ENCODE measurements at regions not wholly inside any gene's neighbourhood (a gene's known extent, or its start where the extent isn't known, plus 50 kb on each side); places are given as distances from the start of the nearest gene placed in this dataset.

DNA sequence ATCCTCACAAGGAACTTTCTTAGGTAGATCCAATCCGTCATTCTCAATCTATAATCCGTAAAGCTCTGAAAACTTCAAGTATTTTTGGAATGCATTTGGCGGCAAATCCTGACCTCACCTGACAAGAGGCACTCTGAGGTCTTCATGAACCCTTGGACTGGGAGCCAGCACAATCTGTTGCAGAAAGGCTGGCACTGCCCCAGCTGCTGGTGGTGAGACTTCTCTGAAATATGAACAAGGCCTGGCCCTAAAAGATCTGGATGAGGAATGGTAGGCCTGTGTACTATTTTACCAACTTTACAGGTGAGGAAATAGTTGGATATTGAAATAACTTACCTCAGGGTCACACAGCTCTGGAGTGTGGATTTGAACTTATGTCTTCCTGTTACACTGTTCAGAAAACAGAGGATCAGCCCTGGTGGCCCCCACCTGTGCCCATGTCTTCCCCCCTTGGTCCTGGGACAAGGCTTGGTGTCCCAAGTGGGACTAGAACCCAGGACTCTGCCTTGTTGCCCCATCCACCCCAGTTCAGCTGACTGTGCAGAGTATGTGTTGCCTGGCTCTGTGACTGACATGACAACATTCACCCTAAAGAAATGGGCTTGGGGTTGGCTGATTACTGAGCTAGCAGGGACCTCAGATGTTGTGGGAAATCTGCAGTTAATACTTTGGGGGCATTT lies 471.4 kb downstream of the MN1 start:
- Mint-ChIP-seq H3K4me3 (ENCODE audit: unreplicated experiment) (no peak overlapping the region), H3K4me1 (ENCODE audit: insufficient read depth, unreplicated experiment) (peaks cover 5% of the 10 kb centered on the region), H3K9me3 (ENCODE audit: unreplicated experiment) (peaks cover under 1% of the 10 kb centered on the region), H3K27ac (ENCODE audit: low read depth, unreplicated experiment) (no peak overlapping the region), H3K27me3 (ENCODE audit: insufficient read depth, unreplicated experiment) (peaks cover 33% of the 10 kb centered on the region), H3K36me3 (ENCODE audit: insufficient read depth, unreplicated experiment) (no peaks in the 10 kb centered on the region)
- CTCF ChIA-PET: interaction anchor here (0.6 kb wide), 1 partner anchor 8 kb away, joined by 3 read pairs; no protein-coding TSS in a partner anchor
- POLR2A ChIA-PET: interaction anchor here (2.6 kb wide), 1 partner anchor 12 kb away, joined by 6 read pairs; no protein-coding TSS in a partner anchor
- TF ChIP-seq, protein P1, sequence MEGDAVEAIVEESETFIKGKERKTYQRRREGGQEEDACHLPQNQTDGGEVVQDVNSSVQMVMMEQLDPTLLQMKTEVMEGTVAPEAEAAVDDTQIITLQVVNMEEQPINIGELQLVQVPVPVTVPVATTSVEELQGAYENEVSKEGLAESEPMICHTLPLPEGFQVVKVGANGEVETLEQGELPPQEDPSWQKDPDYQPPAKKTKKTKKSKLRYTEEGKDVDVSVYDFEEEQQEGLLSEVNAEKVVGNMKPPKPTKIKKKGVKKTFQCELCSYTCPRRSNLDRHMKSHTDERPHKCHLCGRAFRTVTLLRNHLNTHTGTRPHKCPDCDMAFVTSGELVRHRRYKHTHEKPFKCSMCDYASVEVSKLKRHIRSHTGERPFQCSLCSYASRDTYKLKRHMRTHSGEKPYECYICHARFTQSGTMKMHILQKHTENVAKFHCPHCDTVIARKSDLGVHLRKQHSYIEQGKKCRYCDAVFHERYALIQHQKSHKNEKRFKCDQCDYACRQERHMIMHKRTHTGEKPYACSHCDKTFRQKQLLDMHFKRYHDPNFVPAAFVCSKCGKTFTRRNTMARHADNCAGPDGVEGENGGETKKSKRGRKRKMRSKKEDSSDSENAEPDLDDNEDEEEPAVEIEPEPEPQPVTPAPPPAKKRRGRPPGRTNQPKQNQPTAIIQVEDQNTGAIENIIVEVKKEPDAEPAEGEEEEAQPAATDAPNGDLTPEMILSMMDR (IDR thresholded peaks at IDR 0.05; ENCODE audit: unreplicated experiment): no peak
- no TSS peak for BruUV-seq (replicated peaks)
- DNase-seq (ENCODE audit: unreplicated experiment): no peak
- intact Hi-C loops (cut with micrococcal nuclease): loop anchor here (2.0 to 5.0 kb wide), 2 partner anchors 573 to 651 kb away; no protein-coding TSS in a partner anchor

DNA sequence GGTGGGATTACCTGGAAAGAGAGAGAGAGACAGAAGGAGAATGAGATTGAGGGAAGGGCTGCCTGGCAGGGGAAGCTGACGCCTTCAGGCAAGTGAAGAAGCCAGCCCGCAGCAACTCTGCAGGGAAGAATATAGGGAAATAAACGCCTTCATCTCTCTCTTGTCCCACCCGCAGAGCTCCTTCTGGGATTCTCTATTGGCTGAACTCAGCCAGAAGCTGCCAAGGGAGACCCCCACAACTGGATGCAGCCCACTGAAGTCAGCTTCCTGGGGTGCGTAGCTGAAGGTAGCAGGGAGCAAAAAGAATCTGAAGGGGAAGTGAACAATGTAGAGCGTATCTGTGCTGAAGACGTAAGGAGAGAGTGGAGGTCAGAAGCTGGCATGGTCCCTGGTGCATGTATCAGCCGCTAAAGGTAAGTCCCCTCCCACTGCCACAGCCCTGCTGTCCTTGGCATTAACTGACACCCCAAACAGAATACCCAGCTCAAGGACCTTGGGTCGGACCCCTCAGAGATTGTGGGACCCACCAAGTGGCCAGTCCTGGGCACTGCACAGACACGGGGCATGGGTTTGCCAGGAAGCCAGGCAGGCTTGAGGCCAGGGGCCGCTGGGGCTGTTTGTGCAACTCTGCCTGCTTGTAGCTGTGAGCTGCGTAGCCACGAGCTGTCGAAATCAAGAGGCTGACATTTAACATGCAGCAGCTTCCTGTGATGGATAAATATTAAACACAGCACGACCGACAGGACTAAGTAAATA lies 469.9 kb downstream of the MN1 start:
- no peaks in the 10 kb centered on the region for H3K9me3 Mint-ChIP-seq (ENCODE audit: unreplicated experiment)
- no peak overlapping the region for H3K4me3 Mint-ChIP-seq (ENCODE audit: unreplicated experiment)
- CTCF ChIA-PET: interaction anchor here (0.5 to 1.0 kb wide), 3 partner anchors 312 to 374 kb away, joined by 3 to 4 read pairs (median 3); no protein-coding TSS in a partner anchor
- TF ChIP-seq, protein P1 (IDR thresholded peaks at IDR 0.05; ENCODE audit: unreplicated experiment): no peak
- DNase-seq (ENCODE audit: unreplicated experiment): peak; percentile 39
- no peaks in the 10 kb centered on the region for H3K36me3 Mint-ChIP-seq (ENCODE audit: insufficient read depth, unreplicated experiment)
- POLR2A ChIA-PET: interaction anchor here (1.5 to 2.6 kb wide), 2 partner anchors 13 to 16 kb away, joined by 3 to 6 read pairs; no protein-coding TSS in a partner anchor
- no peak overlapping the region for H3K27ac Mint-ChIP-seq (ENCODE audit: low read depth, unreplicated experiment)
- intact Hi-C loops (cut with micrococcal nuclease): no loop called here
- no TSS peak for BruUV-seq (replicated peaks)
- peaks cover 25% of the 10 kb centered on the region for H3K27me3 Mint-ChIP-seq (ENCODE audit: insufficient read depth, unreplicated experiment)
- peaks cover 5% of the 10 kb centered on the region for H3K4me1 Mint-ChIP-seq (ENCODE audit: insufficient read depth, unreplicated experiment)

DNA sequence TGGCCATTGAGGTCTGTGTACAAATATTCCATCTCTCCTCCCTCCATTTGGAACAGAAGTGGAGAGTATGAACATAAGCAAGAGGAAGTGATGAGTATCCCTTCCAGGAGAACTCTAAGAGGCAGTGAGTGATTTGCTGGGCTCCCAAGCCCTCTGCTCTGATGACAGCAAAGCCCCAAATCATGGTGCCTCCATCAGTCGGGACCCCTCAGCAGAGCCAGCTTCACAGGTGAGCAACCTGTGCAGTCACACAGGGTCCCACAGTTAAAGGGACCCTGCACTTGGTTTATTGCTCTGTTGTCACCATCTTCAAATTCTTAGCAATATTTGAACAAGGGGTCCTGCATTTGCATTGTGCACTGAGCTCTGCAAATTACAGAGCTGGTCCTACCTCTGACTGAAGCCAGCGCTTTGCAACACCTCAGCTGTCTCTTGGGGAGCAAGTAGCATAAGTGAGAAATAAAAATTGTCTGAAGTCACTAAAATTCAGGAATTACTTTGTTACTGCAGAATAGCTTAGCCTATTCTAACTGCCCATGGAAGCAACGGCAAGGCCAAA lies 466.4 kb downstream of the MN1 start:
- peaks cover 15% of the 10 kb centered on the region for H3K27me3 Mint-ChIP-seq (ENCODE audit: insufficient read depth, unreplicated experiment)
- no peak overlapping the region for H3K4me3 Mint-ChIP-seq (ENCODE audit: unreplicated experiment)
- CTCF ChIA-PET: interaction anchor here (0.6 kb wide), 1 partner anchor 507 kb away, joined by 4 read pairs; no protein-coding TSS in a partner anchor
- no peak overlapping the region for H3K27ac Mint-ChIP-seq (ENCODE audit: low read depth, unreplicated experiment)
- H3K36me3 Mint-ChIP-seq (ENCODE audit: insufficient read depth, unreplicated experiment): no peaks in the 10 kb centered on the region
- H3K4me1 Mint-ChIP-seq (ENCODE audit: insufficient read depth, unreplicated experiment): peaks cover under 1% of the 10 kb centered on the region
- intact Hi-C loops (cut with micrococcal nuclease): no loop called here
- no TSS peak for BruUV-seq (replicated peaks)
- no peak for DNase-seq (ENCODE audit: unreplicated experiment)
- TF ChIP-seq, protein P1 (IDR thresholded peaks at IDR 0.05; ENCODE audit: unreplicated experiment): no peak
- no peaks in the 10 kb centered on the region for H3K9me3 Mint-ChIP-seq (ENCODE audit: unreplicated experiment)
- POLR2A ChIA-PET: no interaction called here
